ENCODE measurements at regions not wholly inside any gene's neighbourhood (a gene's known extent, or its start where the extent isn't known, plus 50 kb on each side); places are given as distances from the start of the nearest gene placed in this dataset.

GRCh38 chr18:14905350-14905749 is 157.4 kb downstream of the ANKRD30B start:
- no peak for TF ChIP-seq CTCF (IDR thresholded peaks at IDR 0.05; ENCODE audit: insufficient read depth, missing control alignments)
- DNase-seq (ENCODE audit: insufficient read length, low spot score) (no peak), FAIRE-seq (no peak)

GRCh38 chr18:14905979-14906378 is 158.0 kb downstream of the ANKRD30B start:
- DNase-seq (ENCODE audit: insufficient read length, low spot score) (no peak), FAIRE-seq (no peak)
- no peak for TF ChIP-seq CTCF (IDR thresholded peaks at IDR 0.05; ENCODE audit: insufficient read depth, missing control alignments)

- no peak for DNase-seq (ENCODE audit: insufficient read length, low spot score)
- no peak for FAIRE-seq
- no peak for TF ChIP-seq CTCF (IDR thresholded peaks at IDR 0.05; ENCODE audit: insufficient read depth, missing control alignments)
Measured at GRCh38 chr18:14907420-14907819, 159.4 kb downstream of the ANKRD30B start.

GRCh38 chr18:14908541-14908940 is 160.6 kb downstream of the ANKRD30B start:
- TF ChIP-seq CTCF (IDR thresholded peaks at IDR 0.05; ENCODE audit: insufficient read depth, missing control alignments), result no peak
- DNase-seq (ENCODE audit: insufficient read length, low spot score), result no peak
- FAIRE-seq, result no peak

GRCh38 chr18:14912967-14913366 is 165.0 kb downstream of the ANKRD30B start:
- no peak for DNase-seq (ENCODE audit: insufficient read length, low spot score)
- FAIRE-seq, result no peak
- TF ChIP-seq CTCF (IDR thresholded peaks at IDR 0.05; ENCODE audit: insufficient read depth, missing control alignments), result no peak

GRCh38 chr18:14914121-14914520 is 166.1 kb downstream of the ANKRD30B start:
- no peak for DNase-seq (ENCODE audit: insufficient read length, low spot score)
- no peak for TF ChIP-seq CTCF (IDR thresholded peaks at IDR 0.05; ENCODE audit: insufficient read depth, missing control alignments)
- no peak for FAIRE-seq

GRCh38 chr18:14914771-14915170 is 166.8 kb downstream of the ANKRD30B start:
- no peak for FAIRE-seq
- TF ChIP-seq CTCF (IDR thresholded peaks at IDR 0.05; ENCODE audit: insufficient read depth, missing control alignments), result no peak
- no peak for DNase-seq (ENCODE audit: insufficient read length, low spot score)

Measured in D721Med (cell line).